ENCODE measurements at regions not wholly inside any gene's neighbourhood (a gene's known extent, or its start where the extent isn't known, plus 50 kb on each side); places are given as distances from the start of the nearest gene placed in this dataset.

- no peak for TF ChIP-seq ZNF317 (CRISPR knock-in tag; IDR thresholded peaks at IDR 0.05; ENCODE audit: borderline replicate concordance, low read depth)
- no peak for TF ChIP-seq ZNF219 (CRISPR knock-in tag; IDR thresholded peaks at IDR 0.05; ENCODE audit: borderline replicate concordance)
- no peak for TF ChIP-seq E2F5 (CRISPR knock-in tag; IDR thresholded peaks at IDR 0.05)
- TF ChIP-seq ETV6 (CRISPR knock-in tag; IDR thresholded peaks at IDR 0.05): no peak
- no peak for TF ChIP-seq PRDM15 (CRISPR knock-in tag; IDR thresholded peaks at IDR 0.05)
- no peak for TF ChIP-seq STAT6 (CRISPR knock-in tag; conservative IDR thresholded peaks at IDR 0.05; ENCODE audit: low read depth)
- TF ChIP-seq, protein P1, sequence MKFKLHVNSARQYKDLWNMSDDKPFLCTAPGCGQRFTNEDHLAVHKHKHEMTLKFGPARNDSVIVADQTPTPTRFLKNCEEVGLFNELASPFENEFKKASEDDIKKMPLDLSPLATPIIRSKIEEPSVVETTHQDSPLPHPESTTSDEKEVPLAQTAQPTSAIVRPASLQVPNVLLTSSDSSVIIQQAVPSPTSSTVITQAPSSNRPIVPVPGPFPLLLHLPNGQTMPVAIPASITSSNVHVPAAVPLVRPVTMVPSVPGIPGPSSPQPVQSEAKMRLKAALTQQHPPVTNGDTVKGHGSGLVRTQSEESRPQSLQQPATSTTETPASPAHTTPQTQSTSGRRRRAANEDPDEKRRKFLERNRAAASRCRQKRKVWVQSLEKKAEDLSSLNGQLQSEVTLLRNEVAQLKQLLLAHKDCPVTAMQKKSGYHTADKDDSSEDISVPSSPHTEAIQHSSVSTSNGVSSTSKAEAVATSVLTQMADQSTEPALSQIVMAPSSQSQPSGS (CRISPR knock-in tag; IDR thresholded peaks at IDR 0.05; ENCODE audit: borderline replicate concordance, low read depth): no peak
- TF ChIP-seq CREM (CRISPR knock-in tag; IDR thresholded peaks at IDR 0.05): no peak
- TF ChIP-seq ZNF121 (CRISPR knock-in tag; IDR thresholded peaks at IDR 0.05): no peak
- TF ChIP-seq MYBL2 (CRISPR knock-in tag; IDR thresholded peaks at IDR 0.05): no peak
- TF ChIP-seq JUN (CRISPR knock-in tag; IDR thresholded peaks at IDR 0.05): no peak
- no peak for TF ChIP-seq ZNF232 (CRISPR knock-in tag; IDR thresholded peaks at IDR 0.05)
- no peak for TF ChIP-seq RELA (CRISPR knock-in tag; IDR thresholded peaks at IDR 0.05; ENCODE audit: borderline replicate concordance)
- TF ChIP-seq ESRRA (CRISPR knock-in tag; IDR thresholded peaks at IDR 0.05; ENCODE audit: borderline replicate concordance): no peak
- no peak for TF ChIP-seq NFE2L1 (CRISPR knock-in tag; IDR thresholded peaks at IDR 0.05)
- TF ChIP-seq ZNF281 (CRISPR knock-in tag; IDR thresholded peaks at IDR 0.05): no peak
- no peak for TF ChIP-seq MXD4 (CRISPR knock-in tag; IDR thresholded peaks at IDR 0.05; ENCODE audit: borderline replicate concordance)
- peak overlapping the region; percentile 14; the same call in 1 of the 2 replicates for H3K27ac Mint-ChIP-seq
- ATAC-seq (peak; percentile 67), DNase-seq (ENCODE audit: low spot score) (peak; percentile 16)
- H3K36me3 Mint-ChIP-seq: no peaks in the 10 kb centered on the region; the same call in 1 of the 2 replicates
- H3K9me3 Mint-ChIP-seq: peaks cover 5% of the 10 kb centered on the region; the same call in 1 of the 2 replicates
- H3K4me1 Mint-ChIP-seq: peaks cover 31% of the 10 kb centered on the region
- POLR2A ChIA-PET: no interaction called here
- H3K4me3 Mint-ChIP-seq: no peak overlapping the region
- CTCF ChIA-PET: no interaction called here
- no peaks in the 10 kb centered on the region for H3K27me3 Mint-ChIP-seq (ENCODE audit: low read depth)
These were observed 493.4 kb upstream of the PCDH20 start for GRCh38 chr13:61908906-61909615.
